Suppressor macrophage (primary cell): ENCODE measurements at regions not wholly inside any gene's neighbourhood (a gene's known extent, or its start where the extent isn't known, plus 50 kb on each side); places are given as distances from the start of the nearest gene placed in this dataset.

Source experiments
- DNase-seq, 4 experiments: peaks; one replicate each; pipeline ENCODE4 v3.0.0-alpha.2; 2020 to 2022

- DNase-seq = peak; percentile 52 to 78 (median 71)
These were observed 53.6 kb upstream of the TMEM72 start for GRCh38 chr10:44857363-44858016.

GRCh38 chr10:44858017-44858371 lies 53.1 kb upstream of the TMEM72 start:
- no peak for DNase-seq

DNA sequence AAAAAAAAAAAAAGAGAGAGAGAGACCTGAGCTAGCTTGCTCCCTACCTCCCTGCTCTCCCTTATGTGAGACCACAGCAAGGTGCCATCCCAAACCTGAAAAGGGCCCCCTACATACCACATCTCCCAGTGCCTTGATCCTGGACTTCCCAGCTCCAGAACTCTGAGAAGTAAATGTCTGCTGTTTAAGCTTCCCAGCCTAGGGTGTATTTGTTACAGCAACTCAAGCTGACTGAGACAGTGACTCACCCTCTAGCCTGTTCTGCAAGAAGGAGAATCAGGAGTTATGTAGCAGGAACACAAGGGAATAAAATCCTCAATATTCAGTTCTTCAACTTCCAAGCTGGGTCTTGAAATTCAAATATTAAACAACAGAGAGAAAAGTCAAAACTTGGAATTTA lies 52.1 kb upstream of the TMEM72 start:
- DNase-seq = no peak

DNA sequence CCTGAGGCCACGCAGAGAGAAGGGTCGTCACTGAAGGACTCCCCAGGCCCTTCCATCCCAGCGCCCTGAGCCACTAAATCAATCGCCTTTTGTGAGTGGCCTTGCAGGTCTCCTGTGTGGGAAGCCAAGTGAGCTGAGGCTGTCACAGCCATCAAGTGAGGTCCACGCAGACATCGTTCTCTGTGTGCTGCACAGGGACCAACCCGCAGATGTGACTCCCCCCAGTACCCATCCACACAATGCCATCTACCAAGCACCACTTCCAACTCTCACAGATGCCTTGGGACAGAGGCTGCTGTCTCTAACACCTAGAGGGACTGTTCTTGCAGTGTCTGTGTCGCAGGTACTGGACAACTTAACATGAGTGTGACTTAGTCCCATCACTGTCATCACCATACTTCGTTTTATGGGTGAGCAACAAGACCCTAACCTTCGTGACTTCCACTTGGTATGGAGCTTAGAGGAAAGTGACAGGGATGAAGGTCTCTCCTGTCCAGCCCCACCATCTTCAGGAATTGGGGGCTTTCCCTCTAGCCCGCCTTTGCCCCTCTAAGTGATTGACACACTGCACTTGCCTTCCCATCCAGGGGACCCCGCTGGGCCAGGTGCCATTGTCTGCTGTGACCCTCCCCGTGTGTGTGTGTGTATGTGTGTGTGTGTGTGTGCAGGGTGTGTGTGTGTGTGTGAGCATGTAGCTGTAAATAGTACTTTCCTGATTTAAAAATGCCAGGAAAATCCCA lies 51.4 kb upstream of the TMEM72 start:
- DNase-seq = no peak

DNA sequence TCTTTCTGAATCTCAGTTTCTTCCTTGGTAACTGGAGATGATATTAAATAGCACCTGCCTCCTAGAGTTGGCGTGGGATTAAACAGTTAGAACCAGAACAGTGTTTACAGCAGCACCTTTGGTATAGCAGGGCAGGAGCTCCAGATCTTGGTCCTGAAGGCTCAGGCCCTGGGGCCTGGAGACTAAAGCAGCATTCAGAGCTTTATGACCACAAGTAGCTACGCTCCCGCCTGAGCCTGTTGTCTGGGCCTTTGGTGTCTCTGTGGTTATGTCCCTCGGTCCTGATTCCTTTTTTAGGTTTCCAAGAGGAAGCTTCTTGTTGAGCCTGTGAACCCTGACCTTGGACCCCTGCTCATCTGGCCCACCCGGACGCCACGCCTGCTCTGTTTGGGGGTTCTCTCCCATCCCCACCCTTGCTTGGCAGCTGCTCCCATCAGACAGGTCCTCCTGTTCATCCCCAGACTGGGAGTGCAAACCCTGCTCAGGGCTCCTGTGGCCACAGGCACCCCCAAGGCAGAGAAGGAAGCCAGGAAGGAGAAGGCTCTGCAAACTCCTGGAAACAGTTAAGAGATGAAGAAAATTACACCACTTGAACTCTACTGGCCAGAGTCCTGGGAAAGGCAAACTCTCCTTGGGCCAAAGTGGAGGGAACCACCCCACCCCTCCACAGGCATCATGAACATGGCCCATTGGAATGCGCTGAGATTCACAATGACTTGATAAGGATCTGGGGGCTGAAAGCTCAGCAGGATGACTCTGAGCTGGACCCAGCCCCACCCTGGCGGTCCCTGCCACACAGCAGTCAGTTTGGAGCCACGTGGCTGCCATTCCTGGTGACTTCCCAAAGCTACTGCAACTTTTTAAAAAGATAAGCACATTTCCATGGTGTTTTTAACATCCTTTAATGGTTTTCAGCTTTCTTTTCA lies 50.1 kb upstream of the TMEM72 start:
- no peak for DNase-seq
